GM19468 (cell line): ENCODE measurements at regions not wholly inside any gene's neighbourhood (a gene's known extent, or its start where the extent isn't known, plus 50 kb on each side); places are given as distances from the start of the nearest gene placed in this dataset.

ENCODE experiments used
- ATAC-seq: cut with Tn5 transposase; IDR thresholded peaks from one replicate; pipeline ENCODE4 v1.9.1; 2021; ENCODE audit warnings: mild to moderate bottlenecking, moderate library complexity, moderate number of reproducible peaks; ENCODE audit not compliant: unreplicated experiment; ENCODE audit errors: extremely low read depth

GRCh38 chr1:112307930-112308591, 88.0 kb upstream of the CTTNBP2NL start:
- no peak for ATAC-seq

DNA sequence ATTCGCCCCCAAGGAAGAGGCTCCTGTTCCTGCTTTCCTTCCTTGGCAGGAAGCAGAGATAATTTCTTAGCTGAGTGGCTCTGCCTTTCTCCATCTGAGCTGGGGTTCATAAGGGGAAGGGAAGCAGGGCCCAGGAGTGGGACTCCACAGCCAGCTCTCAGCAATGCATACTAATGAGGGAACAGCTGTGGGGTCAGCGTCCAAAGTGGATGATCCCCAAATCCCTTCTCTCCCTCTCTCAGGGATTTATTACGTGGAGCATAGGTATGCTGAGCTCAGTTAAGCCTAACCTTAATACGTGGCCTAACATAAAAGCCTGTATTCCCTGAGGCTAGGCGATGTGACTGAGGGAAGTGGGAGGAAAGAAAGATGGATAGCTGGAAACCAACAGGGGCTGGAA, 87.3 kb upstream of the CTTNBP2NL start:
- ATAC-seq, result no peak

DNA sequence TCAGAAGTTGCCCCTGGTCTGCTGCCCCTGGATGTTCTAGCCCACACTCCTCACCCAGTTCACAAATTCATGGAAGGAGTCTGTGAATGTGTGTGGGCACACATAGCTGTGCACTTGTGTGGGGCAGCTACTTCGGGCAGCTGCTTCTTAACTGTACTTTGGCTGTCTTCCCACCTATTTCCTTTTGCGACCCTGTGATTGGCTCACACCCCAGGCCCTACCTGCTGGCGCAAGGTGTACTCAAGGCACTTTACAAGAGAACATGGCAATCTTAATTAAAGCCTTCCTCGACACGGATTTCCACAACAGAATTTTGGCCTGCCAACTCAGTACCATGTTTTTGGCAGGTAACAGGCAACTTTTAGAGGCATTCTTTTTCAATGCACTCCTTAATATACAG, 86.5 kb upstream of the CTTNBP2NL start:
- no peak for ATAC-seq

DNA sequence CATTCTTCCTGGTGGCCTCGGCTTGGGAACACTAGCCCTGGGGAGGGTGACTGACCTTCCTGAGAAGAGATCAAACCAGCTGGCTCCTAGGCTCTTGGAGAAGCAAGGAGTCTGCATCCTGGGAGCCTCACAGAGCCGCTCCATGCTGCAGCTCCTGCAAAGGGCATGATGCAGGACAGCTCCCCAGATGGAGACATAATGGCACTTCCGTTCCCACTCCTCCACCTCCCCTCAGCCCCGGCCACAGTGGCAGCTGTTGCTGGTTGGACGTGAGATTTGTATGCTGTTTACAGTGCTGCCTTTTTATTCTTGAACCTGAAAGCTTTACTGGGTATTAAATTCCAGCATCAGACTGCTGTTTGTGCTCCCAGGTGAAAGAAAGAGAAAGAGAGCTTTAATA, 83.7 kb upstream of the CTTNBP2NL start:
- no peak for ATAC-seq

DNA sequence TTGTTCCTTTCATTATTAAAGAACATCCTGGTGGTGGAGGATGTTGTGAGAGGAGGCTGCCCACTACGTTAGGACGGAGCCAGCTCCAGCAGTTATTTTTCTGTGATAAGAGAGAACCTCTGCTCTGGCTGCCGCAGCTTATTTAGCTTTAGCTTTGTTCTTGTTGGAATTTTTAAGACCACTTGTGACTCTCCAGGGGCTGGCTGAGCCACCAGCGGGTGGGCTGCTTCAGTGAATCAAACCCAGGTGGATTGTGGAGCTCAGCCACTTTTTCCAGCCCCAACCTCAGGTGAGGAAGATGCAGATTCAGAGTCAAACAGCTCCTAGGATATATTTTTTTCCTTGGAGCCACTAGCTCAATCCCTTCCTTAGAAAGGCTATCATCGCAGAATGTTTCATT, 83.1 kb upstream of the CTTNBP2NL start:
- ATAC-seq, result no peak

- ATAC-seq, result no peak
Observed at GRCh38 chr1:112316254-112316913, 79.6 kb upstream of the CTTNBP2NL start.

GRCh38 chr1:112317140-112317539, 78.9 kb upstream of the CTTNBP2NL start:
- no peak for ATAC-seq

GRCh38 chr1:112317611-112318062, 78.4 kb upstream of the CTTNBP2NL start:
- ATAC-seq, result no peak

DNA sequence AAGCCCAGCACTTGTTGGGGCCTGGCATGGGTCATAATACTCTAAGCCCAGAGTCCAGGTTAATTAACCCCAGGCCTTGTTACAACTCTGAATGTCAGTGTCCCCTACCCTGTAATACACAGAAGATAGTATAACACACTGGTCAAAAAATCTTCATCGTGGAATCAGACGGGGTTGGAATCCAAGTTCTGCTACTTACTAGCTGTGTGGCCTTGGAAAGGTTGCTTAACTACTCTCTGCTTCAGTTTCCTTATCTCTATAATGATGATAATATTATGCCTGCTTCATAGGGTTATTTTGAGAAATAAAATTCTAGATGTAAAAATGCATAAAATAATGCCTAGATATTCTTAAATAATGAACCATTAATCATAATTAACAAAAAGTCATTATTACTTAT, 77.8 kb upstream of the CTTNBP2NL start:
- no peak for ATAC-seq

DNA sequence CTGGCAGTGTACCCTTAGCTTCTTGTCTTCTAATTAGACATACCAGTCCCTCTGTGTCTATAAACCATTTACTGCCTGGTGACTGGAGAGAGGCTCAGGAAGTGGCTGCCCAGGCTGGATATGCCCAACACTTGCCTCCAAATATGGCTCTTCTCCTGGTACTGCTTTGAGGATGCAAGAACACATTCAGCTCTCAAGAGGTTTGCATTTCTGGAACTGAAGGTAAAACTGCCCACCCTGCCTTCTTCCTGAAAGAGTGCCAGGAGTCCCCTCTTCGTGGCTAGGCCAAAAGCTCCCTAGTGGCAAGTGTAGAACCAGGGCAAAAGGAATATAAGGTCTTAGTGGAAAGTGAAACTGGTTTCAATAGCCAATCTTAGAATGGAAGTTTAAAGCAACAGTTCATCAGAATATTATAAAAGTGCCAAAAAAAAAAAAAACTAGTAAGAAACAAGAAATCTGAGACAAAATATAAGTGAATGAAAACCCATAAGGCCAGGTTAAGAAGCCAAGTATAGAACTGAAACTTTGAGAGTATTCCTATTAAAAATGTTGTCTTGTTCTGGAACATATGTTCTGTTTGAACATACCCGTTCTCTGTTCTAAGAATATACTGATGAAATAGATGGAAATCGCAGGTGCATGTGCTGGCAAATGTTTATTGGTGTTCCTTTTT, 77.2 kb upstream of the CTTNBP2NL start:
- ATAC-seq, result no peak

- ATAC-seq, result no peak
Observed at GRCh38 chr1:112319371-112320040, 76.5 kb upstream of the CTTNBP2NL start.

- no peak for ATAC-seq
Observed at GRCh38 chr1:112320058-112320457, 76.0 kb upstream of the CTTNBP2NL start.

DNA sequence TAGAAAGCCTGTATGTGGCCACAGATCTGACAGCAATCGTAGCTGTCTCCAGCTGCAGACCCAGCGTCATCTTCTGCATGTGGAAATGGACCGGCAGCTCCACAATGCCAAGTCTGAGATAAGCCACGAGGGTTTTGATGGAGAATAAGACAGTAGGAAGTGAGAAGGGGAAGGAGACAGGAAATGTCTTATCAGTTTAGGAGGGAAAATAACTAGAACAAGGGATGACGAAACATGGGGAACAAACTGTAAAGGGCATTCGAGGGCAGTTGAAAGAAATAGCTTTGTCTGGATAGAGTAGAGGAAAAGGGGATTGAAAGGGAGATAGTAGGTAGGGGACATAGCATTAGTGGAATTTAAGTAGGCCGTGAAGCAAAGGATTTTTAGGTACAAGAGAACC, 74.0 kb upstream of the CTTNBP2NL start:
- no peak for ATAC-seq

- ATAC-seq, result no peak
Observed at GRCh38 chr1:112322983-112323678, 72.9 kb upstream of the CTTNBP2NL start.

DNA sequence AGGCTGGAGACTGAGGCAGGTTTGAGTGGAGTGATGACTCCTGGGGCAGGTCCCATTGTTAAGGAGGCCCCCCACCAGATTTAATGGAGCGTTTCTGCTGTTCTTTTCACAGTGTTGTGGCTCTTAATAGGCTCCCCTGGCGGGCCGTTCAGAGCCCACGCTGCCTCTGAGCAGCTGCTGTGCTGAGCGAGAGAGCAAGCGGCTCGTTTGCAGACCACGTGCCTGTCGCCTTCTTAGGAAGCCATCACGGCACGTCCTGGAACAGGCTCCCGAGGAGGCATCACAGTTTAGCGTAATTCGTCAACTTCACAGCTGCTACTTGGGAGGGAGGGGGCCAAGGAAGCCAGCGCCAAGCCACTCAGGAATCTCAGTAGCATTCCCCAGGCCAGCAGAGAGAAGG, 70.5 kb upstream of the CTTNBP2NL start:
- no peak for ATAC-seq

DNA sequence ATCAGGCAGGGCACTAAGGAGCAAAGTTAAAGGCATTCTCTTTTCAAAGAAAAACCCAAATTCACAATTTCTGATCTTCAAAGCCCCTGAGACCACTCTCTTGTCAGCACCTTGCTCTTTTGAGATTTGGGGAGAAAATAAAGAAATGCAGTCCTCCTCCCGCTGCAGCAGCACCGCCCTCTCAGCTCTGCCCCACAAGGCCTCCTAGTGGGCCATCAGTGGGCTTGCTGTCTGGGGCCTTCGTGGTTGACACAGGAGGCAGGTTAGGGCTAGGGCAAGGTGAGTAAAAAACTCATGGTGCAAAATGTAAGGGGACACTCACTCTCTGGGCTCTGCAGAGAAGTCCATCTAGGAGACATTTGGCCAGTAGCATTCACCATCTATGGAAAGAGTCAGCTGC, 67.4 kb upstream of the CTTNBP2NL start:
- ATAC-seq, result no peak

- no peak for ATAC-seq
Observed at GRCh38 chr1:112332176-112333150, 63.6 kb upstream of the CTTNBP2NL start.

DNA sequence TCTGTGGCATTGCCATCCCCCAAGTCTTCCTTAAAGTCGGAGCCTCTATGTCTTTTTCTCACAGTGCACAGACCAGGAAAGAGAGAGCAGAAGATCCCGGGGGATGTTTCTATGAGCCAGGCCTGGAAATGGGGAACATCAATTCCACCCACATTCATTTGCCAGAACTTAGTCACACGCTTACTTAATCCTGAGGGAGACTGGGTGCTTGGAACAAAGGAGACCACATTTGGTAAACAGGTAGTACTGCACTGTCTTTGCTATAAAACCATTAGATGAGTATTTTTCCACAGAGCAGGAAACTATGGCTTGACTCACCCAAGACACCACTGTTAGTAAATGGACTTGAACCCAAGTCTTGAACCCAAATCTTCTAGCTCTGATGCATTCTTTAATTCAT, 60.7 kb upstream of the CTTNBP2NL start:
- no peak for ATAC-seq

DNA sequence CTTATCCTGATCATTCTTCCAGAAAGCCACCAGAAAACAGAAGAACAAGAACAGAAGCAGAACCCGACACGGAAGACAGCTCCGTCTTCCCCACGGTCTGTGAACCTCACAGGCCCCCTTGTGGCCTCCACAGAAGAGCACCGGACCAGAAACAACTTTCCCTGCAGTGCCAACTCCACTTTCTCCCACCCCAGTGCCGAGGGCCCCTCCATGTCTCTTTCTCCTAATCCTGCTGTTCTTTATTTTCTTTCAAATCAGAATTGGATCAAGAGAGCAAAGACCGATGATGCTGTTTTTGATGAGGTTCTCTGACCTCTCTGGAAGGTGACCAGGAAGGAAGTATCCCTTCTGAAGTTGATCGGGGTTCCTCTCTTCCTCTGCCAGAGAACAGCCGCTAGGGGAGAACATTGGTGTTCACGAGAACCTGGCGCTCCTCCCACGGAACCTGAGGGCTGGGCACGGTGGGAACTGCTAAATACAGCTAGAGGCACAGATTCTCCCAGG, 58.9 kb upstream of the CTTNBP2NL start:
- no peak for ATAC-seq
